GM19397 (cell line): ENCODE measurements at regions not wholly inside any gene's neighbourhood (a gene's known extent, or its start where the extent isn't known, plus 50 kb on each side); places are given as distances from the start of the nearest gene placed in this dataset.
A peak's percentile ranks its signal among the peaks of the same experiment; 100 is the strongest.

ENCODE experiments used
- ATAC-seq: cut with Tn5 transposase; IDR thresholded peaks from one replicate; pipeline ENCODE4 v1.9.1; 2021; ENCODE audit warnings: mild to moderate bottlenecking, moderate library complexity; ENCODE audit not compliant: unreplicated experiment

GRCh38 chr2:129334696-129335410, 644.6 kb upstream of the RAB6C start:
- no peak for ATAC-seq

- no peak for ATAC-seq
These were observed 643.2 kb upstream of the RAB6C start for GRCh38 chr2:129336276-129336675.

GRCh38 chr2:129337076-129337475, 642.4 kb upstream of the RAB6C start:
- no peak for ATAC-seq

GRCh38 chr2:129345540-129345939, 633.9 kb upstream of the RAB6C start:
- ATAC-seq: no peak

GRCh38 chr2:129347486-129348217, 631.8 kb upstream of the RAB6C start:
- ATAC-seq: peak; percentile 99

GRCh38 chr2:129354631-129355030, 624.8 kb upstream of the RAB6C start:
- ATAC-seq: no peak

- ATAC-seq: no peak
These were observed 617.8 kb upstream of the RAB6C start for GRCh38 chr2:129361688-129362087.

GRCh38 chr2:129366263-129366662, 613.2 kb upstream of the RAB6C start:
- ATAC-seq: no peak

GRCh38 chr2:129367107-129367506, 612.4 kb upstream of the RAB6C start:
- no peak for ATAC-seq

GRCh38 chr2:129369437-129369836, 610.0 kb upstream of the RAB6C start:
- no peak for ATAC-seq

- ATAC-seq: no peak
These were observed 605.0 kb upstream of the RAB6C start for GRCh38 chr2:129374452-129374851.

GRCh38 chr2:129375632-129376425, 603.6 kb upstream of the RAB6C start:
- ATAC-seq: no peak

- ATAC-seq: no peak
These were observed 602.9 kb upstream of the RAB6C start for GRCh38 chr2:129376426-129377077.

- ATAC-seq: no peak
These were observed 602.4 kb upstream of the RAB6C start for GRCh38 chr2:129377078-129377469.

GRCh38 chr2:129378186-129378585, 601.3 kb upstream of the RAB6C start:
- ATAC-seq: no peak

- ATAC-seq: peak; percentile 53
These were observed 600.1 kb upstream of the RAB6C start for GRCh38 chr2:129379411-129379810.

- ATAC-seq: no peak
These were observed 597.7 kb upstream of the RAB6C start for GRCh38 chr2:129381789-129382188.

GRCh38 chr2:129388870-129389269, 590.6 kb upstream of the RAB6C start:
- ATAC-seq: no peak

- no peak for ATAC-seq
These were observed 585.6 kb upstream of the RAB6C start for GRCh38 chr2:129393816-129394215.

GRCh38 chr2:129396980-129397599, 582.4 kb upstream of the RAB6C start:
- peak; percentile 77 for ATAC-seq

- ATAC-seq: no peak
These were observed 578.6 kb upstream of the RAB6C start for GRCh38 chr2:129400826-129401225.
